ENCODE measurements at regions not wholly inside any gene's neighbourhood (a gene's known extent, or its start where the extent isn't known, plus 50 kb on each side); places are given as distances from the start of the nearest gene placed in this dataset.

DNA sequence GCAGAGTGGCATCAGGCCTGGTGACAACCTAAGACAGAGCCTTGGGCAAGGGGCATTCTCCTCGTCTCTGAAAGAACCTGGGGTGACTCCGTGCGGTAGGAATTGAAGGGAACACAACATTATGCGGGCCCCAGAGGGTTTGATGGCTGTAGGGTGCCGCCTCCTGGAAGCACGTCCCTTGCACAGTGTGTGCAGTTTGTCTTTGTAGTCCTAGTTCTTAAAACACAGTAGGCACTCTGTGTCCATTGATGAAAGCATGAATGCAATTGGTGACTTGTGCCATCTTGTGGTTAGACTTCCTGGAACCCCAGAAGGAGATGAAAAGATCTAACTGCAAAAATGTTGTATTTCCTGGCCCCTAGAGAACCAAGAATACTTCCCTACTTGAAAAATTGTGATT lies 279.8 kb downstream of the UTP18 start:
- H3K36me3 ChIP-seq (ENCODE audit: control insufficient read depth in 2 of 2, insufficient read depth in 1 of 2, low read length in 2 of 2), result no peaks in the 10 kb centered on the region
- no peak overlapping the region for H3K27ac ChIP-seq (ENCODE audit: extremely low read depth, low read depth, low read length)
- no peaks in the 10 kb centered on the region; the same call in 1 of the 2 replicates for H3K9me3 ChIP-seq (ENCODE audit: control insufficient read depth, insufficient read depth, low read depth, low read length)
- CTCF ChIA-PET, result interaction anchor here (0.6 to 1.7 kb wide), 4 partner anchors 15 to 463 kb away, joined by 3 to 8 read pairs (median 3); no protein-coding TSS in a partner anchor
- H3K4me3 ChIP-seq (ENCODE audit: low read depth, low read length), result no peak overlapping the region
- POLR2A ChIA-PET, result interaction anchor here (0.6 kb wide), 1 partner anchor 1716 kb away, joined by 4 read pairs; no protein-coding TSS in a partner anchor
- no peaks in the 10 kb centered on the region for H3K4me1 ChIP-seq (ENCODE audit: control insufficient read depth, insufficient read depth, low read length)
- no peak for TF ChIP-seq ZNF621 (tag by site-specific recombination; IDR thresholded peaks at IDR 0.05)
- TF ChIP-seq ZNF473 (tag by site-specific recombination; IDR thresholded peaks at IDR 0.05), result no peak
- no peak for TF ChIP-seq ZNF792 (tag by site-specific recombination; IDR thresholded peaks at IDR 0.05)
- no peak for TF ChIP-seq ZNF777 (tag by site-specific recombination; IDR thresholded peaks at IDR 0.05; ENCODE audit: borderline replicate concordance)

DNA sequence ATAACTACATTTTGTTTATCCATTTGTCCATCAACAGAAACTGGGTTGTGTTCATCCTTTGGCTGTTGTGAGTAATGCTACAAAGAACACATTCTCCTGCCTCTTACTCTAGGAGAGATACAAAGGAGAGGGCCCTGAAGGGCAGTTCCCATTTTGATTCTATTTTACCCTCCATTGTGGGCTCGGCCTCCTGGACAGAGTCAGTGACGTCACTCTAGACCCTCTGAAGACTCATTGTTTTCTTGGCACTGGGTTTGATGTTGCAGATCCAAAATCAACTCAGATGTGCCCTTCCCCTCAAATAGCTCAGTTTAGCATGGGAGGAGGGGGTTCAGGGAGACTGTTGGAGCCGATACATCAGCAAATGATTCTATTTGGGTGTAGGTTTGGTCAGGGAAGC lies 280.9 kb downstream of the UTP18 start:
- POLR2A ChIA-PET, result no interaction called here
- CTCF ChIA-PET, result interaction anchor here (1.0 to 1.7 kb wide), 3 partner anchors 14 to 170 kb away, joined by 3 to 8 read pairs (median 3); no protein-coding TSS in a partner anchor
- Histone ChIP-seq H3K27ac (ENCODE audit: extremely low read depth, low read depth, low read length) (no peak overlapping the region), H3K36me3 (ENCODE audit: control insufficient read depth in 2 of 2, insufficient read depth in 1 of 2, low read length in 2 of 2) (no peaks in the 10 kb centered on the region), H3K4me3 (ENCODE audit: low read depth, low read length) (no peak overlapping the region), H3K9me3 (ENCODE audit: control insufficient read depth, insufficient read depth, low read depth, low read length) (no peaks in the 10 kb centered on the region; the same call in 1 of the 2 replicates), H3K4me1 (ENCODE audit: control insufficient read depth, insufficient read depth, low read length) (no peaks in the 10 kb centered on the region)
- TF ChIP-seq FEZF1 (tag by site-specific recombination; IDR thresholded peaks at IDR 0.05), result no peak
- no peak for TF ChIP-seq ZNF677 (tag by site-specific recombination; IDR thresholded peaks at IDR 0.05)
- no peak for TF ChIP-seq SP7 (tag by site-specific recombination; IDR thresholded peaks at IDR 0.05)

DNA sequence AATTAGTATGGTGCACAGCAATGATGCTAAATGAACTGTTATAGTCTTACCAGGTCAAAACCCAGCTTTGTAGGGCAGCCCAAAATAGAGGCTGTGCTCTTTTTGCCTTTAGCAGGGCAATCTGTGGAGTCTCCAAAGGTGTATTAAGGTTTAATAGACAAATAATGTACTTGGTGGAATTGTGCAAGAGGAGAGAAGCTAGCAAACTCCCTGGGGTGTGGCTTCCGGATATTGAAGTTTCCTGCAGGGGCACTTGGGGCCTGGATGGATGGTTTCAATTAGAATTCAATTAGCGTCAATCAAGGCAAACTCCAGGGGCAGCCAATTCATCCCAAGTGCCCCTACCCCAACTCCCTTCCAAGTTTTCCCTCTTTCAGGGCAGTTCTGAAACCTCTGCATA lies 285.8 kb downstream of the UTP18 start:
- Histone ChIP-seq H3K9me3 (ENCODE audit: control insufficient read depth, insufficient read depth, low read depth, low read length) (no peaks in the 10 kb centered on the region), H3K27ac (ENCODE audit: extremely low read depth, low read depth, low read length) (no peak overlapping the region), H3K36me3 (ENCODE audit: control insufficient read depth in 2 of 2, insufficient read depth in 1 of 2, low read length in 2 of 2) (no peaks in the 10 kb centered on the region), H3K4me1 (ENCODE audit: control insufficient read depth, insufficient read depth, low read length) (no peaks in the 10 kb centered on the region), H3K4me3 (ENCODE audit: low read depth, low read length) (no peak overlapping the region)
- POLR2A ChIA-PET, result no interaction called here
- CTCF ChIA-PET, result interaction anchor here (0.7 to 1.1 kb wide), 2 partner anchors 39 to 175 kb away, joined by 4 to 7 read pairs; no protein-coding TSS in a partner anchor
- TF ChIP-seq, protein P1, sequence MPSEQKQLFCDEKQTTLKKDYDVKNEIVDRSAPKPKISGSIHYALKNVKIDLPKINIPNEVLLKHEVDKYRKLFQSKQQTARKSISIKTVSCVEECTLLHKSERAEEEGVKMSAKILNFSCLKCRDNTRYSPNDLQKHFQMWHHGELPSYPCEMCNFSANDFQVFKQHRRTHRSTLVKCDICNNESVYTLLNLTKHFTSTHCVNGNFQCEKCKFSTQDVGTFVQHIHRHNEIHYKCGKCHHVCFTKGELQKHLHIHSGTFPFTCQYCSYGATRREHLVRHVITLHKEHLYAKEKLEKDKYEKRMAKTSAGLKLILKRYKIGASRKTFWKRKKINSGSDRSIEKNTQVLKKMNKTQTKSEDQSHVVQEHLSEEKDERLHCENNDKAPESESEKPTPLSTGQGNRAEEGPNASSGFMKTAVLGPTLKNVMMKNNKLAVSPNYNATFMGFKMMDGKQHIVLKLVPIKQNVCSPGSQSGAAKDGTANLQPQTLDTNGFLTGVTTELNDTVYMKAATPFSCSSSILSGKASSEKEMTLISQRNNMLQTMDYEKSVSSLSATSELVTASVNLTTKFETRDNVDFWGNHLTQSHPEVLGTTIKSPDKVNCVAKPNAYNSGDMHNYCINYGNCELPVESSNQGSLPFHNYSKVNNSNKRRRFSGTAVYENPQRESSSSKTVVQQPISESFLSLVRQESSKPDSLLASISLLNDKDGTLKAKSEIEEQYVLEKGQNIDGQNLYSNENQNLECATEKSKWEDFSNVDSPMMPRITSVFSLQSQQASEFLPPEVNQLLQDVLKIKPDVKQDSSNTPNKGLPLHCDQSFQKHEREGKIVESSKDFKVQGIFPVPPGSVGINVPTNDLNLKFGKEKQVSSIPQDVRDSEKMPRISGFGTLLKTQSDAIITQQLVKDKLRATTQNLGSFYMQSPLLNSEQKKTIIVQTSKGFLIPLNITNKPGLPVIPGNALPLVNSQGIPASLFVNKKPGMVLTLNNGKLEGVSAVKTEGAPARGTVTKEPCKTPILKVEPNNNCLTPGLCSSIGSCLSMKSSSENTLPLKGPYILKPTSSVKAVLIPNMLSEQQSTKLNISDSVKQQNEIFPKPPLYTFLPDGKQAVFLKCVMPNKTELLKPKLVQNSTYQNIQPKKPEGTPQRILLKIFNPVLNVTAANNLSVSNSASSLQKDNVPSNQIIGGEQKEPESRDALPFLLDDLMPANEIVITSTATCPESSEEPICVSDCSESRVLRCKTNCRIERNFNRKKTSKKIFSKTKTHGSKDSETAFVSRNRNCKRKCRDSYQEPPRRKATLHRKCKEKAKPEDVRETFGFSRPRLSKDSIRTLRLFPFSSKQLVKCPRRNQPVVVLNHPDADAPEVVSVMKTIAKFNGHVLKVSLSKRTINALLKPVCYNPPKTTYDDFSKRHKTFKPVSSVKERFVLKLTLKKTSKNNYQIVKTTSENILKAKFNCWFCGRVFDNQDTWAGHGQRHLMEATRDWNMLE (tag by site-specific recombination; conservative IDR thresholded peaks at IDR 0.05; ENCODE audit: low read depth), result no peak
- TF ChIP-seq, protein P2, sequence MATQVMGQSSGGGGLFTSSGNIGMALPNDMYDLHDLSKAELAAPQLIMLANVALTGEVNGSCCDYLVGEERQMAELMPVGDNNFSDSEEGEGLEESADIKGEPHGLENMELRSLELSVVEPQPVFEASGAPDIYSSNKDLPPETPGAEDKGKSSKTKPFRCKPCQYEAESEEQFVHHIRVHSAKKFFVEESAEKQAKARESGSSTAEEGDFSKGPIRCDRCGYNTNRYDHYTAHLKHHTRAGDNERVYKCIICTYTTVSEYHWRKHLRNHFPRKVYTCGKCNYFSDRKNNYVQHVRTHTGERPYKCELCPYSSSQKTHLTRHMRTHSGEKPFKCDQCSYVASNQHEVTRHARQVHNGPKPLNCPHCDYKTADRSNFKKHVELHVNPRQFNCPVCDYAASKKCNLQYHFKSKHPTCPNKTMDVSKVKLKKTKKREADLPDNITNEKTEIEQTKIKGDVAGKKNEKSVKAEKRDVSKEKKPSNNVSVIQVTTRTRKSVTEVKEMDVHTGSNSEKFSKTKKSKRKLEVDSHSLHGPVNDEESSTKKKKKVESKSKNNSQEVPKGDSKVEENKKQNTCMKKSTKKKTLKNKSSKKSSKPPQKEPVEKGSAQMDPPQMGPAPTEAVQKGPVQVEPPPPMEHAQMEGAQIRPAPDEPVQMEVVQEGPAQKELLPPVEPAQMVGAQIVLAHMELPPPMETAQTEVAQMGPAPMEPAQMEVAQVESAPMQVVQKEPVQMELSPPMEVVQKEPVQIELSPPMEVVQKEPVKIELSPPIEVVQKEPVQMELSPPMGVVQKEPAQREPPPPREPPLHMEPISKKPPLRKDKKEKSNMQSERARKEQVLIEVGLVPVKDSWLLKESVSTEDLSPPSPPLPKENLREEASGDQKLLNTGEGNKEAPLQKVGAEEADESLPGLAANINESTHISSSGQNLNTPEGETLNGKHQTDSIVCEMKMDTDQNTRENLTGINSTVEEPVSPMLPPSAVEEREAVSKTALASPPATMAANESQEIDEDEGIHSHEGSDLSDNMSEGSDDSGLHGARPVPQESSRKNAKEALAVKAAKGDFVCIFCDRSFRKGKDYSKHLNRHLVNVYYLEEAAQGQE (tag by site-specific recombination; IDR thresholded peaks at IDR 0.05), result no peak
- no peak for TF ChIP-seq ZNF239 (tag by site-specific recombination; IDR thresholded peaks at IDR 0.05)
- no peak for TF ChIP-seq PRDM1 (tag by site-specific recombination; IDR thresholded peaks at IDR 0.05)
- no peak for TF ChIP-seq SP3 (tag by site-specific recombination; IDR thresholded peaks at IDR 0.05)
- TF ChIP-seq ZNF223 (tag by site-specific recombination; IDR thresholded peaks at IDR 0.05), result no peak
- no peak for TF ChIP-seq ZNF202 (tag by site-specific recombination; IDR thresholded peaks at IDR 0.05; ENCODE audit: borderline replicate concordance)
- no peak for TF ChIP-seq ZBTB48 (tag by site-specific recombination; IDR thresholded peaks at IDR 0.05)
- no peak for TF ChIP-seq ZNF843 (tag by site-specific recombination; IDR thresholded peaks at IDR 0.05)
- no peak for TF ChIP-seq HOXD13 (CRISPR knock-in tag; IDR thresholded peaks at IDR 0.05; ENCODE audit: borderline replicate concordance)
- no peak for TF ChIP-seq GLIS2 (tag by site-specific recombination; IDR thresholded peaks at IDR 0.05)
- TF ChIP-seq ZNF302 (tag by site-specific recombination; IDR thresholded peaks at IDR 0.05; ENCODE audit: low read depth), result no peak
- no peak for TF ChIP-seq ZNF623 (tag by site-specific recombination; IDR thresholded peaks at IDR 0.05)
- no peak for TF ChIP-seq ZNF433 (tag by site-specific recombination; IDR thresholded peaks at IDR 0.05; ENCODE audit: low read depth)
- TF ChIP-seq WT1 (tag by site-specific recombination; IDR thresholded peaks at IDR 0.05), result no peak
- TF ChIP-seq BCL11B (tag by site-specific recombination; IDR thresholded peaks at IDR 0.05; ENCODE audit: low read depth), result no peak
- no peak for TF ChIP-seq ZNF416 (tag by site-specific recombination; IDR thresholded peaks at IDR 0.05)
